Eye (tissue), 1 donor: ENCODE measurements at regions not wholly inside any gene's neighbourhood (a gene's known extent, or its start where the extent isn't known, plus 50 kb on each side); places are given as distances from the start of the nearest gene placed in this dataset.

Source experiments
- DNase-seq: peaks from one replicate; pipeline ENCODE4 v3.0.0-alpha.2; 2015

DNA sequence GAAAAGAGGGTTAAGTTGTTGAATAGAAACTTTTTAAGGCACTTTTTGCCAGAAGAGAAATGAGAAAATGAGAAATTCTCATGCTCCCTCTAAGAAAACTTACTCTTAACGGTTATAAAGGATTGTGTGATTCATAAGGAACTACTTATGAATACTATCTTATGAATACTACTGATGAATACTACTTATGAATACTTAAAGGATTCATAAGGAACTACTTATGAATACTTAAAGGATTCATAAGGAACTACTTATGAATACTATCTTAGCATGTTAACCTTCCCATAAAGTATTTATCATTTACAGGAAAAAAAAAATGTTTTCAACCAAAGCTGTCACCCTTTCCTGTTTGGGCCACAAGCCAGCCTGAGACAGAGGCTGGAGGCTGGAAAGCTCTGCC, 53.1 kb upstream of the UCN3 start:
- DNase-seq: no peak

- no peak for DNase-seq
These were observed 49.9 kb upstream of the UCN3 start for GRCh38 chr10:5314840-5315239.
